ENCODE measurements at regions not wholly inside any gene's neighbourhood (a gene's known extent, or its start where the extent isn't known, plus 50 kb on each side); places are given as distances from the start of the nearest gene placed in this dataset.

DNA sequence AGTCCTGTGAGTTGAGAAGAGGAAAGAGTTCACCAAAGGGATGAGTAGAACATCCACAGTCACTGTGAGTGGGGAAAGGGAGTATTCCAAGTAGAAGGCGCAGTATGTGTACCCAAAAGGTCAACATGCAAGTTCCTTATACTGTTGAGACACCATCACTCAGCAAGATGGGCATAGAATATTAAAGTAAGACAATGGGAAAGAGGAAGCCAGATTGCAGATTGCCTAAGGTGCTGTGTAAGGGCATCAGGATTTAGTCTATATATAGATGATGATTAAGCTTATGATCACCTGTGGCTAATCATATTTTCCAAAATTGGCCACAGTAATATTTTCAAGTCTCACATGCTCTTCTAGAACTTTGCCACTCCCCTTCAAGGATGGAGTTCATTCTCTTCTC is 120.1 kb upstream of the CAMK1G start:
- TF ChIP-seq, protein P1, sequence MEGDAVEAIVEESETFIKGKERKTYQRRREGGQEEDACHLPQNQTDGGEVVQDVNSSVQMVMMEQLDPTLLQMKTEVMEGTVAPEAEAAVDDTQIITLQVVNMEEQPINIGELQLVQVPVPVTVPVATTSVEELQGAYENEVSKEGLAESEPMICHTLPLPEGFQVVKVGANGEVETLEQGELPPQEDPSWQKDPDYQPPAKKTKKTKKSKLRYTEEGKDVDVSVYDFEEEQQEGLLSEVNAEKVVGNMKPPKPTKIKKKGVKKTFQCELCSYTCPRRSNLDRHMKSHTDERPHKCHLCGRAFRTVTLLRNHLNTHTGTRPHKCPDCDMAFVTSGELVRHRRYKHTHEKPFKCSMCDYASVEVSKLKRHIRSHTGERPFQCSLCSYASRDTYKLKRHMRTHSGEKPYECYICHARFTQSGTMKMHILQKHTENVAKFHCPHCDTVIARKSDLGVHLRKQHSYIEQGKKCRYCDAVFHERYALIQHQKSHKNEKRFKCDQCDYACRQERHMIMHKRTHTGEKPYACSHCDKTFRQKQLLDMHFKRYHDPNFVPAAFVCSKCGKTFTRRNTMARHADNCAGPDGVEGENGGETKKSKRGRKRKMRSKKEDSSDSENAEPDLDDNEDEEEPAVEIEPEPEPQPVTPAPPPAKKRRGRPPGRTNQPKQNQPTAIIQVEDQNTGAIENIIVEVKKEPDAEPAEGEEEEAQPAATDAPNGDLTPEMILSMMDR (IDR thresholded peaks at IDR 0.05), result no peak
- TF ChIP-seq POLR2AphosphoS5 (IDR thresholded peaks at IDR 0.05) (no peak), POLR2A (IDR thresholded peaks at IDR 0.05) (no peak)
